ENCODE measurements at regions not wholly inside any gene's neighbourhood (a gene's known extent, or its start where the extent isn't known, plus 50 kb on each side); places are given as distances from the start of the nearest gene placed in this dataset.
A peak's percentile ranks its signal among the peaks of the same experiment; 100 is the strongest.

DNA sequence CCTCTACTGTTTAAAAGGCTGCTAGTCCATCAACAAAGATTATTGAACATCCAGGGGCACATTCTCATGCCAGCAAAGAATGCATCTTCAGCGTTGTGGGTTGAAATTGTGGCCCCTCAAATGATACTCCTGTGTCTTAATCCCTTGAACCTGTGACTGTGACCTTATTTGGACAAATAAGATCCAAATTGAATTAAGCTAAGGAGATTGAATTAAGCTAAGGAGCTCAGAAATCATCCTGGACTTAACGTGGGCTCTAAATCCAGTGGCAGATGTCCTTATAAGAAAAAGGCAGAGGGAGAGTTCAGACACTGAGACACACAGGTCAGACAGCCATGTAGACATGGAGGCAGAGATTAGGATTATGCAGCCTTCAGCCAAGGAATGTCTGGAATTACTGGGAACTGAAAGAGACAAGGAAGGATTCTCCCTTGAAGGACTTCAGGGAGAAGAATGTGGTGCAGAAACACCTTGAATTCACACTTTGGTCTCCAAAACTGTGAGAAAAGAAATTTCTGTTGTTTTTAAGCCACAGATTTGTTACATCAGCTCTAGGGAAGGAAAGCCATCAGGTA is 57.3 kb upstream of the SLC24A5 start:
- Histone ChIP-seq H3K4me1 (peaks cover 0 to 55% (median 13%) of the 10 kb centered on the region in 4 donors), H3K9me3 (no peaks in the 10 kb centered on the region), H3K36me3 (no peaks in the 10 kb centered on the region), H3K4me3 (no peak overlapping the region), H3K27me3 (no peaks in the 10 kb centered on the region), H3K27ac (no peak overlapping the region)
- intact Hi-C loops (cut with DNase I; ENCODE audit: low total_unique reads): no loop called here
- TF ChIP-seq, protein P1, sequence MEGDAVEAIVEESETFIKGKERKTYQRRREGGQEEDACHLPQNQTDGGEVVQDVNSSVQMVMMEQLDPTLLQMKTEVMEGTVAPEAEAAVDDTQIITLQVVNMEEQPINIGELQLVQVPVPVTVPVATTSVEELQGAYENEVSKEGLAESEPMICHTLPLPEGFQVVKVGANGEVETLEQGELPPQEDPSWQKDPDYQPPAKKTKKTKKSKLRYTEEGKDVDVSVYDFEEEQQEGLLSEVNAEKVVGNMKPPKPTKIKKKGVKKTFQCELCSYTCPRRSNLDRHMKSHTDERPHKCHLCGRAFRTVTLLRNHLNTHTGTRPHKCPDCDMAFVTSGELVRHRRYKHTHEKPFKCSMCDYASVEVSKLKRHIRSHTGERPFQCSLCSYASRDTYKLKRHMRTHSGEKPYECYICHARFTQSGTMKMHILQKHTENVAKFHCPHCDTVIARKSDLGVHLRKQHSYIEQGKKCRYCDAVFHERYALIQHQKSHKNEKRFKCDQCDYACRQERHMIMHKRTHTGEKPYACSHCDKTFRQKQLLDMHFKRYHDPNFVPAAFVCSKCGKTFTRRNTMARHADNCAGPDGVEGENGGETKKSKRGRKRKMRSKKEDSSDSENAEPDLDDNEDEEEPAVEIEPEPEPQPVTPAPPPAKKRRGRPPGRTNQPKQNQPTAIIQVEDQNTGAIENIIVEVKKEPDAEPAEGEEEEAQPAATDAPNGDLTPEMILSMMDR (IDR thresholded peaks at IDR 0.05): no peak
- DNase-seq: no peak

DNA sequence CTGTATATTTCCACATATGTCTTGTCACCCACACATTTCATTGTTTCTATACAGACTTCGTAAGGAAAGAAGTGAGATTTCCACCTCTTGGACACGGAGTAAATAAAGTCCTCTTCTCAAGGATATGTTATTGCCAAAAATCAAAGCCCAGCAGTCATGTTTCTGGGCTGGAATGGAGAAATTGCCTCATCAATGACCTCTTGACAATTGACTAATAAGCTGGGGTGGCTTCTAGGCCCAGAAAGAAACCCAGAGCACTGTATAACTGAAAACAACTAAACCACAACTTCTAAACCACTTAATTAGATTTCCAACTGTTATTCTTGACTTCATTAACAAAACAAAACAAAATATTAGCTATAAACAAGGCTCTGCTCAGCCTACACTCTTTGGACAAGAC is 56.4 kb upstream of the SLC24A5 start:
- H3K27ac ChIP-seq: no peak overlapping the region
- TF ChIP-seq, protein P1 (IDR thresholded peaks at IDR 0.05): no peak
- peak in 1 of 2 donors; percentile 44 for DNase-seq
- H3K36me3 ChIP-seq: no peaks in the 10 kb centered on the region
- no peak overlapping the region for H3K4me3 ChIP-seq
- no peaks in the 10 kb centered on the region for H3K9me3 ChIP-seq
- intact Hi-C loops (cut with DNase I; ENCODE audit: low total_unique reads): no loop called here
- no peaks in the 10 kb centered on the region for H3K27me3 ChIP-seq
- H3K4me1 ChIP-seq: peaks cover 0 to 46% (median 9%) of the 10 kb centered on the region in 4 donors

DNA sequence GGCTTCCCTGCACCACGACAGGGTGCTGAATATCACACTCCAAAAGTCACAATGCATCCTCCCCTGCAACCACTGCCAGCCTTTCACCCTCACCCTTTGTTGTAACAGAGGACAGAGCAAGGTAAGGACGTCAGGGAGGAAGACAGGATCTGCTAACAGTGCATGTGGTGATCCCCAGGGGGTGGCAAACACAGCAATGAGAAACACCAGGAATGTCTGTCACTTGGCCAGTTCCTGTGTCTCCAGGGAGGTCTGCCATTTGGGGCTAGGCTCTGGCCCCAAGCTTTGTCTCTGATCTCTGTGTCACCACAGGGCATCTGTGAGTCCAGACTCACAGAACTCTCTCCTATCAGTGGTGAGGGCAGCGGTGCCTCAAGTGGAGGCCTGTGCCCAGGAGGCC is 54.3 kb upstream of the SLC24A5 start:
- Histone ChIP-seq H3K36me3 (no peaks in the 10 kb centered on the region), H3K27me3 (no peaks in the 10 kb centered on the region), H3K4me1 (peaks cover 0 to 29% (median 2%) of the 10 kb centered on the region in 4 donors), H3K4me3 (no peak overlapping the region), H3K9me3 (no peaks in the 10 kb centered on the region), H3K27ac (no peak overlapping the region)
- intact Hi-C loops (cut with DNase I; ENCODE audit: low total_unique reads): no loop called here
- DNase-seq: no peak
- TF ChIP-seq, protein P1 (IDR thresholded peaks at IDR 0.05): no peak
